Endothelial cell of umbilical vein (primary cell): ENCODE measurements at regions not wholly inside any gene's neighbourhood (a gene's known extent, or its start where the extent isn't known, plus 50 kb on each side); places are given as distances from the start of the nearest gene placed in this dataset.

Experiments used
- BruUV-seq: library from RNA; stranded (reverse); fragments of 400-500 nt; replicated peaks from 2 replicates; lab custom pipeline; 2021; lab: Mats Ljungman, UMichigan
- CTCF ChIA-PET: fragments of 300-600, 350-600 bp; sonication (Branson Sonifier 250); formaldehyde crosslinking; loops from one replicate; lab custom pipeline; 2021; ENCODE audit warnings: antibody characterized with exemption, inconsistent platforms; lab: Charles Lee
- POLR2A ChIA-PET: fragments of 300-600, 350-600 bp; sonication (Branson Sonifier 250); formaldehyde crosslinking; loops from one replicate; lab custom pipeline; 2021; ENCODE audit warnings: antibody characterized with exemption, inconsistent platforms; lab: Charles Lee
- DNase-seq: peaks from one replicate; pipeline ENCODE4 v3.0.0-alpha.2; 2011; ENCODE audit warnings: low read depth, low spot score
- FAIRE-seq: peaks from 2 replicates; lab custom pipeline; 2011; peaks lifted over from hg19 to GRCh38; lab: Jason Lieb, UNC
- H2AFZ ChIP-seq: 2 replicates; pipeline ENCODE4 v1.6.0; 2012; ENCODE audit warnings: low read depth, low read length, control low read depth, inconsistent platforms
- H3K27ac ChIP-seq: 2 replicates; pipeline ENCODE4 v1.5.1; 2011; ENCODE audit warnings: low read depth, mild to moderate bottlenecking, control low read depth, low read length, moderate library complexity; ENCODE audit not compliant: insufficient read depth
- H3K27me3 ChIP-seq, 2 experiments: 2 replicates each; pipeline versions ENCODE4 v1.6.0 to v1.6.1; 2011; ENCODE audit warnings: low read length in 2 of 2, mixed read lengths in 1 of 2; ENCODE audit not compliant: control insufficient read depth in 2 of 2, insufficient read depth in 2 of 2
- H3K36me3 ChIP-seq, 2 experiments: 2 replicates in 1 of 2; 3 replicates in 1 of 2; pipeline ENCODE4 v1.5.1; 2011; ENCODE audit warnings: low read length in 2 of 2, mild to moderate bottlenecking in 1 of 2, moderate library complexity in 1 of 2; ENCODE audit not compliant: control insufficient read depth in 2 of 2, insufficient read depth in 2 of 2; ENCODE audit errors: extremely low read depth in 1 of 2
- H3K4me1 ChIP-seq: 3 replicates; pipeline ENCODE4 v1.5.1; 2011; ENCODE audit warnings: mild to moderate bottlenecking, low read length; ENCODE audit not compliant: control insufficient read depth, insufficient read depth; ENCODE audit errors: extremely low read depth
- H3K4me2 ChIP-seq: 2 replicates; pipeline ENCODE4 v1.6.1; 2011; ENCODE audit warnings: low read length, control low read depth, mixed read lengths; ENCODE audit not compliant: insufficient read depth
- H3K4me3 ChIP-seq, 3 experiments: fragments of 200-600 bp in 1 of 3; sonication (generic), shearing (Covaris generic) in 1 of 3; replicated peaks in 1 of 3; 2 replicates each; pipeline ENCODE4 v1.5.1; 2011 to 2016; ENCODE audit warnings: control low read depth in 3 of 3, low read length in 3 of 3, mild to moderate bottlenecking in 2 of 3, inconsistent platforms in 1 of 3, low read depth in 1 of 3, moderate library complexity in 1 of 3; ENCODE audit not compliant: insufficient read depth in 1 of 3
- H3K79me2 ChIP-seq: 2 replicates; pipeline ENCODE4 v1.6.0; 2012; ENCODE audit warnings: low read length, inconsistent platforms; ENCODE audit not compliant: control insufficient read depth, insufficient read depth
- H3K9ac ChIP-seq: replicated peaks from 2 replicates; pipeline ENCODE3; 2011; ENCODE audit warnings: low read length, control low read depth; ENCODE audit not compliant: insufficient read depth; ENCODE audit errors: extremely low read depth
- H3K9me1 ChIP-seq: replicated peaks from 3 replicates; pipeline ENCODE4 v1.6.0; 2011; ENCODE audit warnings: mild to moderate bottlenecking, low read length; ENCODE audit not compliant: control insufficient read depth, insufficient read depth; ENCODE audit errors: extremely low read depth
- H3K9me3 ChIP-seq: replicated peaks from 2 replicates; pipeline ENCODE4 v1.5.1; 2012; ENCODE audit warnings: low read length, inconsistent platforms; ENCODE audit not compliant: control insufficient read depth, insufficient read depth
- H4K20me1 ChIP-seq: replicated peaks from 2 replicates; pipeline ENCODE3; 2011; ENCODE audit warnings: mild to moderate bottlenecking, low read length; ENCODE audit not compliant: control insufficient read depth, insufficient read depth; ENCODE audit errors: extremely low read depth
- CTCF ChIP-seq, 2 donors: IDR thresholded peaks; 1 replicate in 1 of 2; 2 replicates in 1 of 2; pipeline ENCODE4 v1.5.1; 2011; ENCODE audit warnings: low read length in 2 of 2, mild to moderate bottlenecking in 2 of 2, moderate library complexity in 2 of 2, control low read depth in 1 of 2, inconsistent platforms in 1 of 2, low read depth in 1 of 2; ENCODE audit not compliant: insufficient read depth in 1 of 2; ENCODE audit errors: extremely low read depth in 1 of 2
- EZH2 ChIP-seq: IDR thresholded peaks from 2 replicates; pipeline ENCODE4 v1.6.1; 2012; ENCODE audit warnings: borderline replicate concordance, low read depth, mild to moderate bottlenecking, moderate library complexity, low read length, inconsistent platforms; ENCODE audit not compliant: severe bottlenecking
- FOS ChIP-seq: IDR thresholded peaks from 2 replicates; pipeline ENCODE4 v1.6.1; 2011; ENCODE audit warnings: mild to moderate bottlenecking, low read length, moderate library complexity, borderline replicate concordance; ENCODE audit not compliant: insufficient read depth
- GATA2 ChIP-seq: IDR thresholded peaks from 2 replicates; pipeline ENCODE4 v1.7.0; 2011; ENCODE audit warnings: low read depth, mild to moderate bottlenecking, moderate library complexity, mixed read lengths, low read length; ENCODE audit not compliant: insufficient read length, insufficient read depth
- JUN ChIP-seq: IDR thresholded peaks from 2 replicates; pipeline ENCODE4 v1.6.1; 2011; ENCODE audit warnings: borderline replicate concordance, low read depth; ENCODE audit not compliant: insufficient read length, insufficient read depth
- MAX ChIP-seq: IDR thresholded peaks from 2 replicates; pipeline ENCODE4 v1.6.1; 2011; ENCODE audit not compliant: insufficient read depth, insufficient read length
- MYC ChIP-seq: IDR thresholded peaks from one replicate; pipeline ENCODE4 v1.6.1; 2011; ENCODE audit warnings: mild to moderate bottlenecking, low read depth, low read length
- POLR2A ChIP-seq: IDR thresholded peaks from 2 replicates; pipeline ENCODE4 v1.6.1; 2012; ENCODE audit warnings: low read depth, mild to moderate bottlenecking, control low read depth, low read length
- POLR2AphosphoS5 ChIP-seq: IDR thresholded peaks from 2 replicates; pipeline ENCODE4 v1.6.1; 2012; ENCODE audit warnings: low read depth, mild to moderate bottlenecking, control low read depth, low read length, moderate library complexity; ENCODE audit not compliant: insufficient read depth
- dilution Hi-C: fragments of 300-500 bp; cut with MboI; formaldehyde crosslinking; loops from one replicate; pipeline ENCODE4 v1.15.0; 2019; ENCODE audit warnings: low sequenced_read_pairs; ENCODE audit not compliant: extremely low pct_ligation_motif_present
- intact Hi-C: fragments of 100-400 bp; cut with micrococcal nuclease; formaldehyde crosslinking; loops from one replicate; pipeline ENCODE4 v1.10.0; 2022

- CTCF ChIA-PET = no interaction called here
- POLR2A ChIA-PET = no interaction called here
Observed at GRCh38 chr4:10347281-10347795, 109.9 kb downstream of the ZNF518B start.

More at GRCh38 chr4:10347281-10347795, 109.9 kb downstream of the ZNF518B start:
- Histone ChIP-seq H3K4me2 (no peak overlapping the region), H4K20me1 (no peaks in the 10 kb centered on the region), H3K9me3 (no peaks in the 10 kb centered on the region), H3K36me3 (no peaks in the 10 kb centered on the region), H3K9ac (no peak overlapping the region), H3K27ac (no peak overlapping the region), H3K9me1 (no peaks in the 10 kb centered on the region), H2AFZ (no peak overlapping the region), H3K27me3 (no peaks in the 10 kb centered on the region), H3K79me2 (no peaks in the 10 kb centered on the region), H3K4me3 (no peak overlapping the region), H3K4me1 (no peaks in the 10 kb centered on the region)
- dilution Hi-C loops (no loop called here), intact Hi-C loops (no loop called here)
- DNase-seq = no peak
- no peak for TF ChIP-seq MYC
- TF ChIP-seq EZH2 = no peak
- TF ChIP-seq MAX = no peak
- no peak for TF ChIP-seq GATA2
- no peak for TF ChIP-seq POLR2AphosphoS5
- no peak for TF ChIP-seq CTCF (IDR thresholded peaks at IDR 0.05; ENCODE audit: extremely low read depth in 1 of 2, insufficient read depth in 1 of 2, low read depth in 1 of 2, low read length in 2 of 2)
- TF ChIP-seq POLR2A = no peak
- TF ChIP-seq FOS = no peak
- no peak for TF ChIP-seq JUN
- no TSS peak for BruUV-seq
- FAIRE-seq = no peak
